OCI-LY7 (cell line): ENCODE measurements at regions not wholly inside any gene's neighbourhood (a gene's known extent, or its start where the extent isn't known, plus 50 kb on each side); places are given as distances from the start of the nearest gene placed in this dataset.

Experiments
- BruUV-seq: library from RNA; stranded (reverse); fragments of 400-500 nt; replicated peaks from 2 replicates; lab custom pipeline; 2021; lab: Mats Ljungman, UMichigan
- CTCF ChIA-PET: fragments of 300-600 bp; sonication (Branson Sonifier 250); formaldehyde crosslinking; loops from one replicate; lab custom pipeline; 2022; ENCODE audit warnings: antibody characterized with exemption; ENCODE audit not compliant: unreplicated experiment; lab: Charles Lee
- POLR2A ChIA-PET: fragments of 300-600 bp; sonication (Branson Sonifier 250); formaldehyde crosslinking; loops from one replicate; lab custom pipeline; 2022; ENCODE audit warnings: antibody characterized with exemption; lab: Charles Lee
- DNase-seq: peaks from one replicate; pipeline ENCODE4 v3.0.0-alpha.2; 2015; ENCODE audit warnings: low spot score
- H2AFZ ChIP-seq: fragments of 200-600 bp; sonication (generic), shearing (Covaris generic); 2 replicates; pipeline ENCODE4 v1.6.1; 2014; ENCODE audit warnings: mild to moderate bottlenecking, antibody characterized with exemption, low read length, moderate library complexity
- H3K27ac ChIP-seq: fragments of 200-600 bp; sonication (generic); 2 replicates; pipeline ENCODE4 v1.5.1; 2014; ENCODE audit warnings: mixed run types, low read depth, mild to moderate bottlenecking, moderate library complexity, low read length, inconsistent platforms; ENCODE audit not compliant: poor library complexity, severe bottlenecking
- H3K36me3 ChIP-seq: fragments of 200-600 bp; sonication (generic); 2 replicates; pipeline ENCODE4 v1.6.1; 2014; ENCODE audit warnings: mild to moderate bottlenecking, antibody characterized with exemption, low read length, moderate library complexity, mixed read lengths; ENCODE audit not compliant: insufficient read depth
- H3K4me1 ChIP-seq: fragments of 200-600 bp; sonication (generic); 2 replicates; pipeline ENCODE4 v1.5.1; 2014; ENCODE audit warnings: mild to moderate bottlenecking, low read length; ENCODE audit not compliant: insufficient read depth, poor library complexity, severe bottlenecking
- H3K4me2 ChIP-seq: fragments of 200-600 bp; sonication (generic); 2 replicates; pipeline ENCODE4 v1.6.1; 2014; ENCODE audit warnings: mild to moderate bottlenecking, low read length
- H3K4me3 ChIP-seq: fragments of 200-600 bp; sonication (generic); 2 replicates; pipeline ENCODE4 v1.5.1; 2014; ENCODE audit warnings: mild to moderate bottlenecking, low read depth, low read length; ENCODE audit not compliant: poor library complexity, severe bottlenecking
- H3K79me2 ChIP-seq: fragments of 200-600 bp; sonication (generic); 2 replicates; pipeline ENCODE4 v1.6.1; 2016; ENCODE audit warnings: low read depth, mild to moderate bottlenecking, low read length, moderate library complexity, mixed read lengths; ENCODE audit not compliant: insufficient read depth
- H3K9me2 ChIP-seq: fragments of 200-600 bp; sonication (generic); 2 replicates; pipeline ENCODE4 v1.6.1; 2016; ENCODE audit warnings: mild to moderate bottlenecking, low read length, mixed read lengths; ENCODE audit not compliant: insufficient read depth
- H3K9me3 ChIP-seq: fragments of 200-600 bp; sonication (generic); 2 replicates; pipeline ENCODE4 v1.6.1; 2014; ENCODE audit warnings: mild to moderate bottlenecking, mixed run types, low read length, mixed read lengths
- H4K20me1 ChIP-seq: fragments of 200-600 bp; sonication (generic); 2 replicates; pipeline ENCODE4 v1.6.1; 2014; ENCODE audit warnings: mild to moderate bottlenecking, antibody characterized with exemption, low read length, moderate library complexity, mixed read lengths; ENCODE audit not compliant: insufficient read depth
- EZH2phosphoT487 ChIP-seq: fragments of 200-600 bp; sonication (generic); IDR thresholded peaks from 2 replicates; pipeline ENCODE4 v1.6.1; 2018; ENCODE audit warnings: low read depth, borderline replicate concordance, mild to moderate bottlenecking, mixed run types, antibody characterized with exemption, low read length, moderate library complexity, mixed read lengths
- intact Hi-C: fragments of 100-400 bp; cut with micrococcal nuclease; formaldehyde crosslinking; loops from one replicate; pipeline ENCODE4 v1.10.0; 2022; ENCODE audit not compliant: unreplicated experiment
- TF ChIP-seq, protein P1 (sequence below): fragments of 200-600 bp; sonication (generic); conservative IDR thresholded peaks from 2 replicates; pipeline ENCODE4 v1.5.1; 2014; ENCODE audit warnings: mild to moderate bottlenecking, antibody characterized with exemption, low read length, moderate library complexity, mixed read lengths

- no peaks in the 10 kb centered on the region for H3K4me1 ChIP-seq
- H3K9me2 ChIP-seq, result no peaks in the 10 kb centered on the region
- H3K4me2 ChIP-seq, result no peak overlapping the region
- no peak overlapping the region for H3K4me3 ChIP-seq
- no peak overlapping the region for H3K27ac ChIP-seq
- H3K79me2 ChIP-seq, result no peaks in the 10 kb centered on the region
- ChIA-PET CTCF (no interaction called here), POLR2A (no interaction called here)
- no TSS peak for BruUV-seq
- no peak overlapping the region for H2AFZ ChIP-seq
- no peaks in the 10 kb centered on the region for H3K9me3 ChIP-seq
- intact Hi-C loops, result no loop called here
- no peaks in the 10 kb centered on the region for H3K36me3 ChIP-seq
- H4K20me1 ChIP-seq, result no peaks in the 10 kb centered on the region
- DNase-seq, result no peak
- TF ChIP-seq, protein P1, sequence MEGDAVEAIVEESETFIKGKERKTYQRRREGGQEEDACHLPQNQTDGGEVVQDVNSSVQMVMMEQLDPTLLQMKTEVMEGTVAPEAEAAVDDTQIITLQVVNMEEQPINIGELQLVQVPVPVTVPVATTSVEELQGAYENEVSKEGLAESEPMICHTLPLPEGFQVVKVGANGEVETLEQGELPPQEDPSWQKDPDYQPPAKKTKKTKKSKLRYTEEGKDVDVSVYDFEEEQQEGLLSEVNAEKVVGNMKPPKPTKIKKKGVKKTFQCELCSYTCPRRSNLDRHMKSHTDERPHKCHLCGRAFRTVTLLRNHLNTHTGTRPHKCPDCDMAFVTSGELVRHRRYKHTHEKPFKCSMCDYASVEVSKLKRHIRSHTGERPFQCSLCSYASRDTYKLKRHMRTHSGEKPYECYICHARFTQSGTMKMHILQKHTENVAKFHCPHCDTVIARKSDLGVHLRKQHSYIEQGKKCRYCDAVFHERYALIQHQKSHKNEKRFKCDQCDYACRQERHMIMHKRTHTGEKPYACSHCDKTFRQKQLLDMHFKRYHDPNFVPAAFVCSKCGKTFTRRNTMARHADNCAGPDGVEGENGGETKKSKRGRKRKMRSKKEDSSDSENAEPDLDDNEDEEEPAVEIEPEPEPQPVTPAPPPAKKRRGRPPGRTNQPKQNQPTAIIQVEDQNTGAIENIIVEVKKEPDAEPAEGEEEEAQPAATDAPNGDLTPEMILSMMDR, result no peak
- no peak for TF ChIP-seq EZH2phosphoT487
These were observed 530.8 kb downstream of the NSUN3 start for GRCh38 chr3:94593526-94594150.

- no TSS peak for BruUV-seq
- ChIA-PET CTCF (no interaction called here), POLR2A (interaction anchor here (0.6 kb wide), 1 partner anchor 351 kb away, joined by 4 read pairs; no protein-coding TSS in a partner anchor)
- no peak for DNase-seq
- TF ChIP-seq EZH2phosphoT487, result no peak
- TF ChIP-seq, protein P1, result no peak
- Histone ChIP-seq H3K4me3 (no peak overlapping the region), H3K4me1 (no peaks in the 10 kb centered on the region), H3K9me3 (no peaks in the 10 kb centered on the region), H2AFZ (no peak overlapping the region), H4K20me1 (no peaks in the 10 kb centered on the region), H3K36me3 (no peaks in the 10 kb centered on the region), H3K27ac (no peak overlapping the region), H3K9me2 (no peaks in the 10 kb centered on the region), H3K4me2 (no peak overlapping the region), H3K79me2 (no peaks in the 10 kb centered on the region)
- intact Hi-C loops, result no loop called here
These were observed 533.3 kb downstream of the NSUN3 start for GRCh38 chr3:94596141-94596540.

GRCh38 chr3:94596887-94597566 lies 534.2 kb downstream of the NSUN3 start:
- CTCF ChIA-PET, result no interaction called here
- no peaks in the 10 kb centered on the region for H3K9me2 ChIP-seq
- intact Hi-C loops, result no loop called here
- no TSS peak for BruUV-seq
- no peaks in the 10 kb centered on the region for H3K79me2 ChIP-seq
- DNase-seq, result no peak
- H3K9me3 ChIP-seq, result no peaks in the 10 kb centered on the region
- H3K4me2 ChIP-seq, result no peak overlapping the region
- no peak overlapping the region for H3K4me3 ChIP-seq
- H2AFZ ChIP-seq, result no peak overlapping the region
- no peak overlapping the region for H3K27ac ChIP-seq
- TF ChIP-seq, protein P1, result no peak
- TF ChIP-seq EZH2phosphoT487, result no peak
- H3K4me1 ChIP-seq, result no peaks in the 10 kb centered on the region
- H3K36me3 ChIP-seq, result no peaks in the 10 kb centered on the region
- POLR2A ChIA-PET, result no interaction called here
- H4K20me1 ChIP-seq, result no peaks in the 10 kb centered on the region
